Peyer's patch (tissue), 4 donors: ENCODE measurements at regions not wholly inside any gene's neighbourhood (a gene's known extent, or its start where the extent isn't known, plus 50 kb on each side); places are given as distances from the start of the nearest gene placed in this dataset.
A peak's percentile ranks its signal among the peaks of the same experiment; 100 is the strongest.

Experiments used
- DNase-seq, 3 donors: peaks; one replicate each; pipeline ENCODE4 v3.0.0-alpha.2; 2017 to 2019
- H3K27ac ChIP-seq, 4 donors: fragments of 200-600 bp; sonication (generic); one replicate each; pipeline ENCODE4 v1.5.1; 2016 to 2019
- H3K27me3 ChIP-seq, 2 donors: fragments of 200-600 bp; sonication (generic); one replicate each; pipeline ENCODE4 v1.5.1; 2019
- H3K36me3 ChIP-seq, 3 donors: fragments of 200-600 bp; sonication (generic); one replicate each; pipeline ENCODE4 v1.5.1; 2016 to 2019
- H3K4me1 ChIP-seq, 4 donors: fragments of 200-600 bp; sonication (generic); one replicate each; pipeline ENCODE4 v1.5.1; 2016 to 2019
- H3K4me3 ChIP-seq, 4 donors: fragments of 200-600 bp; sonication (generic); 1 replicate in 3 of 4; 2 replicates in 1 of 4; pipeline ENCODE4 v1.5.1; 2016 to 2019; ENCODE audit warnings: mild to moderate bottlenecking in 1 of 4
- H3K9me3 ChIP-seq, 4 donors: fragments of 200-600 bp; sonication (generic); one replicate each; pipeline ENCODE4 v1.5.1; 2016 to 2019; ENCODE audit warnings: mild to moderate bottlenecking in 1 of 4
- CTCF ChIP-seq, 6 experiments: fragments of 450-650 bp in 4 of 6; fragments of 200-600 bp in 2 of 6; sonication (generic) in 1 of 6; IDR thresholded peaks; one replicate each; pipeline ENCODE4 v1.5.1; 2017 to 2019; ENCODE audit warnings: antibody characterized with exemption in 6 of 6, mild to moderate bottlenecking in 3 of 6, moderate library complexity in 1 of 6
- POLR2A ChIP-seq, 2 donors: fragments of 450-650 bp; IDR thresholded peaks; one replicate each; pipeline ENCODE4 v1.5.1; 2017; ENCODE audit warnings: antibody characterized with exemption in 2 of 2, mild to moderate bottlenecking in 2 of 2, moderate library complexity in 2 of 2

GRCh38 chr20:19924255-19924654 is 92.9 kb upstream of the NAA20 start:
- Histone ChIP-seq H3K4me1 (peaks cover 0 to 18% (median 0%) of the 10 kb centered on the region in 4 donors), H3K9me3 (no peaks in the 10 kb centered on the region), H3K27ac (no peak overlapping the region), H3K36me3 (peaks cover 0 to 11% (median 0%) of the 10 kb centered on the region in 3 donors), H3K4me3 (no peak overlapping the region), H3K27me3 (no peaks in the 10 kb centered on the region)
- DNase-seq = no peak
- TF ChIP-seq CTCF (IDR thresholded peaks at IDR 0.05) (no peak), POLR2A (IDR thresholded peaks at IDR 0.05) (no peak)

GRCh38 chr20:19926591-19926990 is 90.6 kb upstream of the NAA20 start:
- no peak overlapping the region for H3K4me3 ChIP-seq
- TF ChIP-seq POLR2A (IDR thresholded peaks at IDR 0.05) = no peak
- TF ChIP-seq CTCF (IDR thresholded peaks at IDR 0.05) = no peak
- no peak overlapping the region for H3K27ac ChIP-seq
- peaks cover 0 to 26% (median 0%) of the 10 kb centered on the region in 4 donors for H3K4me1 ChIP-seq
- peaks cover 0 to 11% (median 0%) of the 10 kb centered on the region in 3 donors for H3K36me3 ChIP-seq
- no peaks in the 10 kb centered on the region for H3K9me3 ChIP-seq
- no peaks in the 10 kb centered on the region for H3K27me3 ChIP-seq
- DNase-seq = no peak

DNA sequence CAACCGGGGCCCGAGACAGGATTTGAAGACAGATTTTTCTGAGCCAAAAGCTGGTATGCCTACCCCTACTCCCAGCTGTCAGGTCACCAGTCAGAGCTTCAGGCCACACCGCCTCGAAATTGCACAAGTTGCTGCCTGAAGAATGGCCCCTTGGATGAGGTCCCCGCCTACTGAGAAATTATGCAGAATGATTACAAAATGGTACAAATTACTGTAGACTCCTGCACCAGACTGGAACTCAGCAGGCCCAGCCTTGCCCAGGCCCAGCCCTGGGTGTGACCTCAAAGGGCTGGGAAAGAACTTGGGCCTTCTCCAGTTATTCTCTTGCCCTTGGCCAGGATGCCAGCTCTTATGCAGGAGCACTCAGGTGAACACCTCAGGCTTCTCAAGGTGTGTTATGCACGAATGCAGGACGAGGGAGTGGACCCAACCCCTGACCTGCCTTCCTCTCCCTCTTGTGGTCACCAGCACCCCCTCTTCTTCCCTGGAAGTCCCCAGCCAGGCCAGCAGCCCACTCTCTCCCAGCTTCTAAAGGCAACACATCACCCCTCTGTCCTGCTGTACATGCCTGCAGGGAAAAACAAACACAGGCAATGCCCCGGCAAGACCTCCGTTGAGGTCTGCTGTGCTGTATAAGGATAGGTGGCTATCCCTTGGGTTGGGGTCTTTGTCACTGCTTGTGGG is 88.7 kb upstream of the NAA20 start:
- H3K27me3 ChIP-seq = no peaks in the 10 kb centered on the region
- no peak overlapping the region for H3K4me3 ChIP-seq
- peak overlapping the region in 1 of 4 donors; percentile 18 for H3K27ac ChIP-seq
- no peak for TF ChIP-seq CTCF (IDR thresholded peaks at IDR 0.05)
- no peak for TF ChIP-seq POLR2A (IDR thresholded peaks at IDR 0.05)
- H3K9me3 ChIP-seq = no peaks in the 10 kb centered on the region
- peak in 2 of 3 donors; percentile 61 to 64 for DNase-seq
- H3K36me3 ChIP-seq = peaks cover 0 to 5% (median 0%) of the 10 kb centered on the region in 3 donors
- H3K4me1 ChIP-seq = peaks cover 0 to 39% (median 0%) of the 10 kb centered on the region in 4 donors

DNA sequence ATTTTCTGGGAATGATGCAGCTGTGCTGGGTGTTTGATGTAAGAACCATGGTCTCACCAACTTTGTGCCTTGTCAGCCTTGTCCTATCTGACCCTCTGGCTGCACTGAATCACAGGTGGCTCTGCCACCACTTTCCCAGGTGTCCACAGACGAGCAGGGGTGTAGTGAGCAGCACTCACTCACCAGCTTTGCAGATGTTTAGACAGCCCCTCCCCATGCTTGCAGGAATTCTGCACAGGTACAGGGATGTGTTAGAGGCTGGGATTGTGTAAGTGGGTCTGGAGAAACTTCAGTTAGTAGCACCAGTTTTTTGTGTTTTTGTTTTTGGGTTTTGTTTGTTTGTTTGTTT is 88.2 kb upstream of the NAA20 start:
- TF ChIP-seq CTCF (IDR thresholded peaks at IDR 0.05) (no peak), POLR2A (IDR thresholded peaks at IDR 0.05) (no peak)
- no peak for DNase-seq
- Histone ChIP-seq H3K4me1 (peaks cover 0 to 44% (median 0%) of the 10 kb centered on the region in 4 donors), H3K27ac (peak overlapping the region in 1 of 4 donors; percentile 18), H3K4me3 (no peak overlapping the region), H3K9me3 (no peaks in the 10 kb centered on the region), H3K27me3 (no peaks in the 10 kb centered on the region), H3K36me3 (peaks cover 0 to 5% (median 0%) of the 10 kb centered on the region in 3 donors)

DNA sequence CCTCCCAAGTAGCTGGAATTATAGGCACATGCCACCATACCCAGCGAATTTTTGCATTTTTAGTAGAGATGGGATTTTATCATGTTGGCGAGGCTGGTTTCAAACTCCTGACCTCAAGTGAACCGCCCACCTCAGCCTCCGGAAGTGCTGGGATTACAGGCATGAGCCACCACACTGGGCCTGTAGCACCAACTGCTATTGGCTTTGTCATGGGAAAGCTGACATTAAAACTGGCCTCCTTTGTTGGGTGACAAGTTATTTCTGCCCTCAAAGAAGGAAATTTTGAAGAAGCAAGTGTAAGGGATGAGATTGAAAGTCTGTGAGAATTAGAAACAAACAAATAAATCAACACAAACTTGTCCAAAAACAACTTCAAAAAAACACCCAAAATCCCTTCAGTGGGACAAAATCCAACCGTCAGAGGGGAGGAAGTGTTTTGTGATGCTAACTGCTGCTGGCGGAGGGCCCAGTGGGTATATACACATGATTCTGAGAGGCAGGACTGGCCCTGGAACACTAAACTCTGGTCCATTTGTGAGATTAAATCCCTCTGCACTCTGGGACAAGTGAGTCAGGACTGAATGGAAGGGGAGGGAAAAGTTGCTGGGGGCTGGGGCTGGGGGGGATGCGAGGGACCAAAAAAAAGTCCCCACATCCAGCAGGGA is 87.5 kb upstream of the NAA20 start:
- H3K27ac ChIP-seq = peak overlapping the region in 1 of 4 donors; percentile 12
- no peaks in the 10 kb centered on the region for H3K9me3 ChIP-seq
- no peak for DNase-seq
- H3K36me3 ChIP-seq = peaks cover 0 to 5% (median 0%) of the 10 kb centered on the region in 3 donors
- no peaks in the 10 kb centered on the region for H3K27me3 ChIP-seq
- no peak overlapping the region for H3K4me3 ChIP-seq
- TF ChIP-seq CTCF (IDR thresholded peaks at IDR 0.05) = no peak
- TF ChIP-seq POLR2A (IDR thresholded peaks at IDR 0.05) = no peak
- peaks cover 0 to 48% (median 0%) of the 10 kb centered on the region in 4 donors for H3K4me1 ChIP-seq
